ENCODE measurements at regions not wholly inside any gene's neighbourhood (a gene's known extent, or its start where the extent isn't known, plus 50 kb on each side); places are given as distances from the start of the nearest gene placed in this dataset.

DNA sequence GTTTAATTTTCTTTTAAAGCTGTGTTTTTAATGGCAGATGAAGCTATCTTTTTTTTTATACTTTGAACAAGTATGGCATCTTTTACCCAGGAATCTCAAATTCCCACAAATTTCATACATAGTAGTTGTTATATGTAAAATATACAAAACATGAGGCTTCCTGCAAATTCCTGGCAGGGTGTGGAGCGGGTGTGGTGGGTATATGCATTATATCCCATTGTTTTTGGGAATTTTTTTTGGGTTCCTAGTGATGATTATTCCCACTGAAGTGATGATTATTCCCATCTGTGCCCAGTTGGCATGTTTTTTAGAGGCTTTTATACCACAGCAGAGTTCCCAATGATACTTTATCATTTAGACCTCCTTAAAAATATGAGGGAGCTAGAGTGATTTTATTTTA lies 320.4 kb downstream of the ZFHX3 start:
- TF ChIP-seq, protein P1, sequence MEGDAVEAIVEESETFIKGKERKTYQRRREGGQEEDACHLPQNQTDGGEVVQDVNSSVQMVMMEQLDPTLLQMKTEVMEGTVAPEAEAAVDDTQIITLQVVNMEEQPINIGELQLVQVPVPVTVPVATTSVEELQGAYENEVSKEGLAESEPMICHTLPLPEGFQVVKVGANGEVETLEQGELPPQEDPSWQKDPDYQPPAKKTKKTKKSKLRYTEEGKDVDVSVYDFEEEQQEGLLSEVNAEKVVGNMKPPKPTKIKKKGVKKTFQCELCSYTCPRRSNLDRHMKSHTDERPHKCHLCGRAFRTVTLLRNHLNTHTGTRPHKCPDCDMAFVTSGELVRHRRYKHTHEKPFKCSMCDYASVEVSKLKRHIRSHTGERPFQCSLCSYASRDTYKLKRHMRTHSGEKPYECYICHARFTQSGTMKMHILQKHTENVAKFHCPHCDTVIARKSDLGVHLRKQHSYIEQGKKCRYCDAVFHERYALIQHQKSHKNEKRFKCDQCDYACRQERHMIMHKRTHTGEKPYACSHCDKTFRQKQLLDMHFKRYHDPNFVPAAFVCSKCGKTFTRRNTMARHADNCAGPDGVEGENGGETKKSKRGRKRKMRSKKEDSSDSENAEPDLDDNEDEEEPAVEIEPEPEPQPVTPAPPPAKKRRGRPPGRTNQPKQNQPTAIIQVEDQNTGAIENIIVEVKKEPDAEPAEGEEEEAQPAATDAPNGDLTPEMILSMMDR (IDR thresholded peaks at IDR 0.05 in 4 of 5, conservative IDR thresholded peaks at IDR 0.05 in 1 of 5), result no peak
- TF ChIP-seq POLR2A (IDR thresholded peaks at IDR 0.05), result no peak
